ENCODE measurements at regions not wholly inside any gene's neighbourhood (a gene's known extent, or its start where the extent isn't known, plus 50 kb on each side); places are given as distances from the start of the nearest gene placed in this dataset.

- Histone ChIP-seq H3K79me2 (ENCODE audit: insufficient read depth) (no peaks in the 10 kb centered on the region), H3K4me3 (no peak overlapping the region), H4K20me1 (ENCODE audit: insufficient read depth) (no peaks in the 10 kb centered on the region), H3K4me1 (ENCODE audit: insufficient read depth) (no peaks in the 10 kb centered on the region; the same call in 1 of the 2 replicates), H3K4me2 (ENCODE audit: unreplicated experiment) (no peak overlapping the region), H3K9me3 (ENCODE audit: low read depth) (no peaks in the 10 kb centered on the region), H3K36me3 (ENCODE audit: low read depth) (no peaks in the 10 kb centered on the region), H3K27ac (no peak overlapping the region), H3K9ac (no peak overlapping the region), H3K9me2 (ENCODE audit: insufficient read depth) (no peaks in the 10 kb centered on the region), H2AFZ (no peak overlapping the region), H3F3A (ENCODE audit: insufficient read depth) (no peaks in the 10 kb centered on the region), H3K27me3 (replicated peaks; ENCODE audit: insufficient read depth) (no peaks in the 10 kb centered on the region)
- WGBS, 2 experiments (ENCODE audit: low coverage in 1 of 2, low lambda C conversion rate in 2 of 2, missing lambda C conversion rate in 2 of 2): 57 to 68% methylated on average over 2 of the region's 2 CpGs
- in situ Hi-C loops (cut with MboI): no loop called here
- DNase-seq: no peak
- TF ChIP-seq EZH2 (IDR thresholded peaks at IDR 0.05; ENCODE audit: insufficient read depth, poor library complexity, severe bottlenecking) (no peak), EZH2phosphoT487 (IDR thresholded peaks at IDR 0.05; ENCODE audit: insufficient read depth, low read depth) (no peak)
Measured at GRCh38 chr4:34200535-34200934, 2043.8 kb downstream of the ARAP2 start.

GRCh38 chr4:34202154-34202553 is 2042.2 kb downstream of the ARAP2 start:
- TF ChIP-seq EZH2 (IDR thresholded peaks at IDR 0.05; ENCODE audit: insufficient read depth, poor library complexity, severe bottlenecking): no peak
- no peak for TF ChIP-seq EZH2phosphoT487 (IDR thresholded peaks at IDR 0.05; ENCODE audit: insufficient read depth, low read depth)
- H3F3A ChIP-seq (ENCODE audit: insufficient read depth): no peaks in the 10 kb centered on the region
- H3K27me3 ChIP-seq (replicated peaks; ENCODE audit: insufficient read depth): no peaks in the 10 kb centered on the region
- no peak overlapping the region for H3K4me2 ChIP-seq (ENCODE audit: unreplicated experiment)
- no peak overlapping the region for H3K4me3 ChIP-seq
- no peak overlapping the region for H3K9ac ChIP-seq
- no peak overlapping the region for H3K27ac ChIP-seq
- H2AFZ ChIP-seq: no peak overlapping the region
- H3K4me1 ChIP-seq (ENCODE audit: insufficient read depth): no peaks in the 10 kb centered on the region
- no peaks in the 10 kb centered on the region for H3K79me2 ChIP-seq (ENCODE audit: insufficient read depth)
- no peak for DNase-seq
- in situ Hi-C loops (cut with MboI): no loop called here
- no peaks in the 10 kb centered on the region for H3K9me3 ChIP-seq (ENCODE audit: low read depth)
- no peaks in the 10 kb centered on the region for H3K9me2 ChIP-seq (ENCODE audit: insufficient read depth)
- H4K20me1 ChIP-seq (ENCODE audit: insufficient read depth): no peaks in the 10 kb centered on the region
- no peaks in the 10 kb centered on the region for H3K36me3 ChIP-seq (ENCODE audit: low read depth)

- H2AFZ ChIP-seq: no peak overlapping the region
- no peak for DNase-seq
Measured at GRCh38 chr4:34220601-34221000, 2023.7 kb downstream of the ARAP2 start.

GRCh38 chr4:34221986-34222385 is 2022.3 kb downstream of the ARAP2 start:
- Histone ChIP-seq H4K20me1 (ENCODE audit: insufficient read depth) (no peaks in the 10 kb centered on the region), H3K4me1 (ENCODE audit: insufficient read depth) (no peaks in the 10 kb centered on the region), H3K79me2 (ENCODE audit: insufficient read depth) (no peaks in the 10 kb centered on the region), H3K9me2 (ENCODE audit: insufficient read depth) (no peaks in the 10 kb centered on the region), H3K27ac (no peak overlapping the region), H2AFZ (no peak overlapping the region), H3K4me2 (ENCODE audit: unreplicated experiment) (no peak overlapping the region), H3K9me3 (ENCODE audit: low read depth) (no peaks in the 10 kb centered on the region), H3K9ac (no peak overlapping the region), H3F3A (ENCODE audit: insufficient read depth) (no peaks in the 10 kb centered on the region), H3K4me3 (no peak overlapping the region), H3K36me3 (ENCODE audit: low read depth) (no peaks in the 10 kb centered on the region), H3K27me3 (replicated peaks; ENCODE audit: insufficient read depth) (no peaks in the 10 kb centered on the region)
- in situ Hi-C loops (cut with MboI): no loop called here
- no peak for TF ChIP-seq EZH2 (IDR thresholded peaks at IDR 0.05; ENCODE audit: insufficient read depth, poor library complexity, severe bottlenecking)
- no peak for TF ChIP-seq EZH2phosphoT487 (IDR thresholded peaks at IDR 0.05; ENCODE audit: insufficient read depth, low read depth)
- DNase-seq: no peak
- WGBS, 2 experiments (ENCODE audit: low coverage in 1 of 2, low lambda C conversion rate in 2 of 2, missing lambda C conversion rate in 2 of 2): 24 to 50% methylated on average over 1 of the region's 1 CpG

More at GRCh38 chr4:34220601-34221000, 2023.7 kb downstream of the ARAP2 start:
- H3K27ac ChIP-seq: no peak overlapping the region
- H3K36me3 ChIP-seq (ENCODE audit: low read depth): no peaks in the 10 kb centered on the region
- H3K27me3 ChIP-seq (replicated peaks; ENCODE audit: insufficient read depth): no peaks in the 10 kb centered on the region
- H3K4me1 ChIP-seq (ENCODE audit: insufficient read depth): no peaks in the 10 kb centered on the region
- H3K9me2 ChIP-seq (ENCODE audit: insufficient read depth): peaks cover 5% of the 10 kb centered on the region; the same call in 1 of the 2 replicates
- WGBS, 2 experiments (ENCODE audit: low coverage in 1 of 2, low lambda C conversion rate in 2 of 2, missing lambda C conversion rate in 2 of 2): 28 to 32% methylated on average over 1 of the region's 1 CpG
- no peaks in the 10 kb centered on the region for H3K79me2 ChIP-seq (ENCODE audit: insufficient read depth)
- no peaks in the 10 kb centered on the region for H3F3A ChIP-seq (ENCODE audit: insufficient read depth)
- no peaks in the 10 kb centered on the region for H4K20me1 ChIP-seq (ENCODE audit: insufficient read depth)
- H3K9me3 ChIP-seq (ENCODE audit: low read depth): no peaks in the 10 kb centered on the region
- no peak overlapping the region for H3K4me3 ChIP-seq
- no peak overlapping the region for H3K4me2 ChIP-seq (ENCODE audit: unreplicated experiment)
- in situ Hi-C loops (cut with MboI): no loop called here
- H3K9ac ChIP-seq: no peak overlapping the region
- TF ChIP-seq EZH2 (IDR thresholded peaks at IDR 0.05; ENCODE audit: insufficient read depth, poor library complexity, severe bottlenecking) (no peak), EZH2phosphoT487 (IDR thresholded peaks at IDR 0.05; ENCODE audit: insufficient read depth, low read depth) (no peak)

- no peaks in the 10 kb centered on the region for H3K79me2 ChIP-seq (ENCODE audit: insufficient read depth)
- no peaks in the 10 kb centered on the region for H4K20me1 ChIP-seq (ENCODE audit: insufficient read depth)
- H2AFZ ChIP-seq: no peak overlapping the region
- no peaks in the 10 kb centered on the region for H3K27me3 ChIP-seq (replicated peaks; ENCODE audit: insufficient read depth)
- no peak overlapping the region for H3K9ac ChIP-seq
- H3K9me2 ChIP-seq (ENCODE audit: insufficient read depth): no peaks in the 10 kb centered on the region
- no peaks in the 10 kb centered on the region for H3F3A ChIP-seq (ENCODE audit: insufficient read depth)
- no peak overlapping the region for H3K4me3 ChIP-seq
- H3K9me3 ChIP-seq (ENCODE audit: low read depth): no peaks in the 10 kb centered on the region
- H3K4me1 ChIP-seq (ENCODE audit: insufficient read depth): no peaks in the 10 kb centered on the region
- DNase-seq: no peak
- H3K36me3 ChIP-seq (ENCODE audit: low read depth): no peaks in the 10 kb centered on the region
- TF ChIP-seq EZH2phosphoT487 (IDR thresholded peaks at IDR 0.05; ENCODE audit: insufficient read depth, low read depth): no peak
- TF ChIP-seq EZH2 (IDR thresholded peaks at IDR 0.05; ENCODE audit: insufficient read depth, poor library complexity, severe bottlenecking): no peak
- H3K27ac ChIP-seq: no peak overlapping the region
- 78 to 81% methylated on average over 1 of the region's 1 CpG for WGBS, 2 experiments (ENCODE audit: low coverage in 1 of 2, low lambda C conversion rate in 2 of 2, missing lambda C conversion rate in 2 of 2)
- H3K4me2 ChIP-seq (ENCODE audit: unreplicated experiment): no peak overlapping the region
- in situ Hi-C loops (cut with MboI): no loop called here
Measured at GRCh38 chr4:34236118-34236517, 2008.2 kb downstream of the ARAP2 start.
